ENCODE measurements at regions not wholly inside any gene's neighbourhood (a gene's known extent, or its start where the extent isn't known, plus 50 kb on each side); places are given as distances from the start of the nearest gene placed in this dataset.
"Not testable (repeated sequence)": the region's sequence is repeated elsewhere in the genome, so short reads cannot be mapped to it uniquely, and the experiment has no call there.

DNA sequence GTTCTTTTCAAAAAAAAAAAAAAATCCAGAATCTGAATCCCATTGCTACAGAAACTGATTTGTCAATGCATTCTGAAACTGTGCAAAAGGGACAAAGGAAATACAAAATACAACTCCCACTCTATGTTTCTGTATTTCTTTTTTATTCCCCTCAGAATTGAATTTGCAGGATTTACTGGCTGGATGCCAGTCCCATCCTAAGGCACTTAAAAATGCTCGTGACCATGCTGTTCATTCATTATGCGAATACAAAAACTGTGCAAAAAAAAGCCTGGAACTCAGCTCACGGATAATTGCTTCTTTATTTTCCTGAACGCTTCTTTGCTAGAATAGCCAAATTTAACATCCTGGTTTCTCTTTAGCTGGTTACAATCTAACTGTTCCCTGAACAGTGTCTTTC is 413.3 kb downstream of the PRIM2 start:
- TF ChIP-seq, protein P1, sequence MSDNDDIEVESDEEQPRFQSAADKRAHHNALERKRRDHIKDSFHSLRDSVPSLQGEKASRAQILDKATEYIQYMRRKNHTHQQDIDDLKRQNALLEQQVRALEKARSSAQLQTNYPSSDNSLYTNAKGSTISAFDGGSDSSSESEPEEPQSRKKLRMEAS (IDR thresholded peaks at IDR 0.05): not testable (repeated sequence)
- not testable (repeated sequence) for TF ChIP-seq POLR2A (IDR thresholded peaks at IDR 0.05; ENCODE audit: control extremely low read depth in 1 of 2, low read depth in 2 of 2, low read length in 2 of 2); HDAC6 (IDR thresholded peaks at IDR 0.05; ENCODE audit: low read depth, low read length); CTCF (IDR thresholded peaks at IDR 0.05; ENCODE audit: control extremely low read depth in 1 of 3, insufficient read depth in 1 of 3, low read depth in 1 of 3, low read length in 3 of 3); CHD2 (IDR thresholded peaks at IDR 0.05; ENCODE audit: low read length); KDM1A (IDR thresholded peaks at IDR 0.05; ENCODE audit: borderline replicate concordance, low read length); PHF8 (conservative IDR thresholded peaks at IDR 0.05; ENCODE audit: low read depth, low read length); POLR2AphosphoS5 (IDR thresholded peaks at IDR 0.05; ENCODE audit: low read depth, low read length); HDAC2 (IDR thresholded peaks at IDR 0.05; ENCODE audit: borderline replicate concordance in 1 of 2, low read depth in 2 of 2, low read length in 2 of 2); JUN (IDR thresholded peaks at IDR 0.05; ENCODE audit: low read depth, low read length); RFX5 (IDR thresholded peaks at IDR 0.05; ENCODE audit: borderline replicate concordance, low read depth, low read length); BCL11A (IDR thresholded peaks at IDR 0.05; ENCODE audit: low read depth in 2 of 2, low read length in 2 of 2)
- TF ChIP-seq, protein P2, sequence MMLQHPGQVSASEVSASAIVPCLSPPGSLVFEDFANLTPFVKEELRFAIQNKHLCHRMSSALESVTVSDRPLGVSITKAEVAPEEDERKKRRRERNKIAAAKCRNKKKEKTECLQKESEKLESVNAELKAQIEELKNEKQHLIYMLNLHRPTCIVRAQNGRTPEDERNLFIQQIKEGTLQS (IDR thresholded peaks at IDR 0.05; ENCODE audit: insufficient read depth, low read depth, low read length): not testable (repeated sequence)
